ENCODE measurements at regions not wholly inside any gene's neighbourhood (a gene's known extent, or its start where the extent isn't known, plus 50 kb on each side); places are given as distances from the start of the nearest gene placed in this dataset.

- in situ Hi-C loops (cut with MboI; ENCODE audit: low sequenced_read_pairs), result no loop called here
- Histone ChIP-seq H3K27me3 (ENCODE audit: low read depth) (no peaks in the 10 kb centered on the region), H3K4me3 (no peak overlapping the region), H3K9me3 (no peaks in the 10 kb centered on the region; the same call in 1 of the 2 replicates), H3K4me1 (peaks cover 9% of the 10 kb centered on the region), H3K36me3 (replicated peaks) (no peaks in the 10 kb centered on the region)
- DNase-seq (ENCODE audit: low spot score in 2 of 2), result no peak
Measured at GRCh38 chr18:78672862-78673446, 306.7 kb upstream of the SALL3 start.

GRCh38 chr18:78673516-78674321 lies 305.9 kb upstream of the SALL3 start:
- H3K27me3 ChIP-seq (ENCODE audit: low read depth), result no peaks in the 10 kb centered on the region
- no peaks in the 10 kb centered on the region; the same call in 1 of the 2 replicates for H3K9me3 ChIP-seq
- DNase-seq (ENCODE audit: low spot score in 2 of 2), result no peak
- no peaks in the 10 kb centered on the region for H3K36me3 ChIP-seq (replicated peaks)
- H3K4me3 ChIP-seq, result no peak overlapping the region
- peaks cover 9% of the 10 kb centered on the region for H3K4me1 ChIP-seq
- in situ Hi-C loops (cut with MboI; ENCODE audit: low sequenced_read_pairs), result no loop called here

- Histone ChIP-seq H3K4me3 (no peak overlapping the region), H3K27me3 (ENCODE audit: low read depth) (no peaks in the 10 kb centered on the region), H3K4me1 (no peaks in the 10 kb centered on the region), H3K9me3 (no peaks in the 10 kb centered on the region; the same call in 1 of the 2 replicates), H3K36me3 (replicated peaks) (no peaks in the 10 kb centered on the region)
- no peak for DNase-seq (ENCODE audit: low spot score in 2 of 2)
- in situ Hi-C loops (cut with MboI; ENCODE audit: low sequenced_read_pairs), result no loop called here
Measured at GRCh38 chr18:78675231-78675630, 304.4 kb upstream of the SALL3 start.

- Histone ChIP-seq H3K4me1 (no peaks in the 10 kb centered on the region), H3K4me3 (no peak overlapping the region), H3K27me3 (ENCODE audit: low read depth) (no peaks in the 10 kb centered on the region), H3K9me3 (no peaks in the 10 kb centered on the region; the same call in 1 of the 2 replicates), H3K36me3 (replicated peaks) (no peaks in the 10 kb centered on the region)
- in situ Hi-C loops (cut with MboI; ENCODE audit: low sequenced_read_pairs), result no loop called here
- DNase-seq (ENCODE audit: low spot score in 2 of 2), result no peak
Measured at GRCh38 chr18:78676622-78677482, 302.8 kb upstream of the SALL3 start.

DNA sequence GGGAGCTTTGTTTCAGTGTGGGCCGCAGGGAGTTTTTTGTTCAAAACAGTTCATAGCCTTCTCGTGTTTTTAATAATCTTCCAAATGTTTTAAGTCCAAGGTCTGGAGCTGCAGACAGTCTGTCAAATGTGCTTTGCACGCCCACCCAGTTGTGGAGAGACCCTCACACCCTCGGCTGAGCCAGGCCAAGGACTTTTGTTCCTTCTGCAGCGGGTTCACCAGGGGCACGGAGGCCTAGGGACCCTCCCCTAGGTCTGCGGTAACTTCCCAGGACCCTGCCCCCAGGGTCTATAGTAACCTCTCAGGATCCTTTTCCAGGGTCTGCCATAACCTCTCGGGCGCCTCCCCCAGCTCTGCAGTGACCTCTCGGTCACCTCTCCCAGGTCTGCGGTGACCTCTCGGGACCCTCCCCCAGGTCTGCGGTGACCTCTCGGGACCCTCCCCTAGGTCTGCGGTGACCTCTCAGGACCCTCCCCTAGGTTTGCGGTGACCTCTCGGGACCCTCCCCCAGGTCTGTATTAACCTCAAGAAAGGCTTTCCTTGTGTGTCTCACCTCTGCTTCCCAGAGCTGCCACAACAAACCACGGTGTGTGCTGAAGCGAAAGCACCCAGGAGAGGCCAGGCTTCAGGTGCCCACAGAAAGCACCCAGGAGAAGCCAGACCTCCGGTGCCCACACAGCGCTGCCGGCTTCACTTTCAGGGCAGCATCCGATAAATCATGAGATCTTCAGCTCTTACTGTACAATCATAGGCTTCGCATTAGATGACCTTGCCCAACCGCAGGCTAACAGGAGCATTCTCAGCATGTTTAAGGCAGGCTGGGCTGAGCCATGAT lies 301.9 kb upstream of the SALL3 start:
- in situ Hi-C loops (cut with MboI; ENCODE audit: low sequenced_read_pairs), result no loop called here
- H3K36me3 ChIP-seq (replicated peaks), result no peaks in the 10 kb centered on the region
- no peaks in the 10 kb centered on the region for H3K4me1 ChIP-seq
- H3K4me3 ChIP-seq, result no peak overlapping the region
- H3K27me3 ChIP-seq (ENCODE audit: low read depth), result no peaks in the 10 kb centered on the region
- H3K9me3 ChIP-seq, result no peaks in the 10 kb centered on the region; the same call in 1 of the 2 replicates
- DNase-seq (ENCODE audit: low spot score in 2 of 2), result no peak

GRCh38 chr18:78678318-78678695 lies 301.3 kb upstream of the SALL3 start:
- DNase-seq (ENCODE audit: low spot score in 2 of 2), result no peak
- Histone ChIP-seq H3K27me3 (ENCODE audit: low read depth) (no peaks in the 10 kb centered on the region), H3K36me3 (replicated peaks) (no peaks in the 10 kb centered on the region), H3K9me3 (no peaks in the 10 kb centered on the region; the same call in 1 of the 2 replicates), H3K4me3 (no peak overlapping the region), H3K4me1 (no peaks in the 10 kb centered on the region)
- in situ Hi-C loops (cut with MboI; ENCODE audit: low sequenced_read_pairs), result no loop called here

GRCh38 chr18:78679031-78679430 lies 300.6 kb upstream of the SALL3 start:
- Histone ChIP-seq H3K4me3 (no peak overlapping the region), H3K9me3 (no peaks in the 10 kb centered on the region; the same call in 1 of the 2 replicates), H3K36me3 (replicated peaks) (no peaks in the 10 kb centered on the region), H3K27me3 (ENCODE audit: low read depth) (no peaks in the 10 kb centered on the region), H3K4me1 (no peaks in the 10 kb centered on the region)
- in situ Hi-C loops (cut with MboI; ENCODE audit: low sequenced_read_pairs), result no loop called here
- DNase-seq (ENCODE audit: low spot score in 2 of 2), result no peak

DNA sequence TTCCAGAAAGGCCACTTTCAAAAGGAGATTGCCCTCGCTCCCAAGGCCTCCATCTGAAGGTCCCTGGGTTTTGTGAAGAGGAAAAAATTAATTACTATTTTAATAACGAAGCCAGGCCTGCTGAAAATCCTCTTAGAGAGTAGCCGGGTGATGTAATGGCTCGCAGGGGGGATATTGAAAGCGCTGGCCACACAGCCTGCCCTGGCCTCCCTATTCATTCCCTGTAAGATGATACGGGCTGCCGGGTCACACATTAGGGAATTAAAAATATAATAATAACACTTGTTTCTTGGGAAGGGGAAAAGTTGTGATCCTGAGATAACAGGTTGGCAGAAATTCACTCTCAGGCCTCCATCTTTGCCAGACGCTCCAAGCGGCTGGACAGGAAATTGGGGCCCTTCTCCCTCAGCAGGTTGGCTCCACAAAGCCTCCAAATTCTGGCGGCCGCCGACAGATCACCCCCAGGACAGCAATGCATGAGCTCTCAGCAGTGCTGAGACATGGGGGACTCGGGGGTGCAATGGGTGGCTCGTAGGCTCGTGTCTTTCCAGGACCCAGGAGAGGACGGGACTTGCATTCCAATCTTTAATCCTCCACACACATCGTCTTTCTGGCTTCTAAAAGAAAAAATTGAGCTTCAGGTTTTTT lies 299.9 kb upstream of the SALL3 start:
- in situ Hi-C loops (cut with MboI; ENCODE audit: low sequenced_read_pairs), result no loop called here
- H3K4me1 ChIP-seq, result no peaks in the 10 kb centered on the region
- no peaks in the 10 kb centered on the region for H3K27me3 ChIP-seq (ENCODE audit: low read depth)
- no peak for DNase-seq (ENCODE audit: low spot score in 2 of 2)
- H3K36me3 ChIP-seq (replicated peaks), result no peaks in the 10 kb centered on the region
- H3K4me3 ChIP-seq, result no peak overlapping the region
- H3K9me3 ChIP-seq, result no peaks in the 10 kb centered on the region; the same call in 1 of the 2 replicates

- Histone ChIP-seq H3K4me3 (no peak overlapping the region), H3K9me3 (no peaks in the 10 kb centered on the region), H3K4me1 (no peaks in the 10 kb centered on the region), H3K27me3 (ENCODE audit: low read depth) (no peaks in the 10 kb centered on the region), H3K36me3 (replicated peaks) (no peaks in the 10 kb centered on the region)
- in situ Hi-C loops (cut with MboI; ENCODE audit: low sequenced_read_pairs), result no loop called here
- DNase-seq (ENCODE audit: low spot score in 2 of 2), result no peak
Measured at GRCh38 chr18:78681396-78681795, 298.2 kb upstream of the SALL3 start.

DNA sequence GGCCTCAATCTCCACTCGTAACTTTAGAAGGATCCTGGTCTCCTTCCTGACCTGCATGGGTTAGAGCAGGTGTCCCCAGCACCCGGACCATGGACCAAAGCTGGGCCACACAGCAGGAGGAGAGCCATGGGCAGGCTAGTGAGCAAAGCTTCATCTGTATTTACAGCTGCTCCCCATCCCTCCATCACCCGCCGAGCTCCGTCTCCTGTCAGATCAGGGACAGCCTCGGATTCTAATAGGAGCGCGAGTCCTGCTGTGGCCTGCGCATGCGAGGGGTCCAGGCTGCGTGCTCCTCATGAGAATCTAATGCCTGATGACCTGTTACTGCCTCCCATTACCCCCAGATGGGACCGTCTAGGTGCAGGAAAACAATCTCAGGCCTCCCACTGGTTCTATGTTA lies 297.7 kb upstream of the SALL3 start:
- in situ Hi-C loops (cut with MboI; ENCODE audit: low sequenced_read_pairs), result no loop called here
- DNase-seq (ENCODE audit: low spot score in 2 of 2), result no peak
- no peak overlapping the region for H3K4me3 ChIP-seq
- no peaks in the 10 kb centered on the region for H3K27me3 ChIP-seq (ENCODE audit: low read depth)
- H3K9me3 ChIP-seq, result no peaks in the 10 kb centered on the region
- H3K36me3 ChIP-seq (replicated peaks), result no peaks in the 10 kb centered on the region
- no peaks in the 10 kb centered on the region for H3K4me1 ChIP-seq

DNA sequence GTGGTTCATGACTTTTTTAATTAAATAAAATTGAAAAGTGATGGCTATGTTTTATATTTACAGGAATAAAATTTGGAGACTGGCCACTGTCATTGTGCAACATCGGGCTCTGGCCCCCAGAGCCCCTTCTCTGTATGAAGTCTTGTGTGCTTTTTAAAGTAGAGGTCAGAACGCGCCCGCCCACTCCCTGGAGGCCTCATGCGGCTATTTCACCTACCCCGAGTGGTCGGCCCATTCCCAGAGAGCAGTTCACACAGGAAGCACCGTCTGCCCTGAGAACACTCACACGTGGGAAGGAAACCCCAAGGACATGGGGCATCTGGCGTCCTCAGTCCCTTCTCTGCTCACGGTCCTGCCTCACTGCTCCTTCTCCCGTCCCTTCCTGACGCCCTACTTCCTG lies 296.9 kb upstream of the SALL3 start:
- no peak for DNase-seq (ENCODE audit: low spot score in 2 of 2)
- Histone ChIP-seq H3K4me3 (no peak overlapping the region), H3K9me3 (no peaks in the 10 kb centered on the region), H3K27me3 (ENCODE audit: low read depth) (no peaks in the 10 kb centered on the region), H3K36me3 (replicated peaks) (no peaks in the 10 kb centered on the region), H3K4me1 (no peaks in the 10 kb centered on the region)
- in situ Hi-C loops (cut with MboI; ENCODE audit: low sequenced_read_pairs), result no loop called here

- in situ Hi-C loops (cut with MboI; ENCODE audit: low sequenced_read_pairs), result no loop called here
- DNase-seq (ENCODE audit: low spot score in 2 of 2), result no peak
- no peaks in the 10 kb centered on the region for H3K4me1 ChIP-seq
- no peak overlapping the region for H3K4me3 ChIP-seq
- no peaks in the 10 kb centered on the region for H3K9me3 ChIP-seq
- no peaks in the 10 kb centered on the region for H3K27me3 ChIP-seq (ENCODE audit: low read depth)
- H3K36me3 ChIP-seq (replicated peaks), result no peaks in the 10 kb centered on the region
Measured at GRCh38 chr18:78683191-78684010, 296.2 kb upstream of the SALL3 start.
